ENCODE measurements at regions not wholly inside any gene's neighbourhood (a gene's known extent, or its start where the extent isn't known, plus 50 kb on each side); places are given as distances from the start of the nearest gene placed in this dataset.
"Not testable (repeated sequence)": the region's sequence is repeated elsewhere in the genome, so short reads cannot be mapped to it uniquely, and the experiment has no call there.

DNA sequence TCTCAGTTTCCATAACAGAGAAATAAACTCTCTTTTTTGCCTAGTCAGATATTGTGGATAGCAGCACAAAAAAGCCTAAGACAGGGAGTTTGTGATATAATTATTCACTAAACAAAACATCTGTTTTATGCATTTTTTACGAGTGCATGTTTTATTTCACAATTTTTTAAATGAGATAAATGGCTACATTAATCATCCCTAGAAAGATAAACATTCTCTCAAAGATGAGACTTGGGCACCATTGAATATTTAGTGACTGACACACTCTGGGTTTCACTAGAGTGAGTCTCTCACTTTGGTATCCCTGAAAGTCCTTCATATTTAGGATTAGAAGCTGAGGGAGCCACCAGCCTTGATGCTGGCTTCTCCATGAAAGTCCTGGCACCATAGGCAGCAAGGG, 74.3 kb upstream of the LRCH1 start:
- intact Hi-C loops (cut with DNase I; ENCODE audit: low total_unique reads), result no loop called here
- H3K9me3 ChIP-seq, result peaks cover 0 to 7% of the 10 kb centered on the region in 2 donors
- H3K27ac ChIP-seq, result peak overlapping the region in 1 of 2 donors; percentile 22
- H3K36me3 ChIP-seq, result no peaks in the 10 kb centered on the region
- no peak for DNase-seq
- H3K27me3 ChIP-seq, result no peaks in the 10 kb centered on the region
- no peak for TF ChIP-seq POLR2A (IDR thresholded peaks at IDR 0.05)
- TF ChIP-seq, protein P1, sequence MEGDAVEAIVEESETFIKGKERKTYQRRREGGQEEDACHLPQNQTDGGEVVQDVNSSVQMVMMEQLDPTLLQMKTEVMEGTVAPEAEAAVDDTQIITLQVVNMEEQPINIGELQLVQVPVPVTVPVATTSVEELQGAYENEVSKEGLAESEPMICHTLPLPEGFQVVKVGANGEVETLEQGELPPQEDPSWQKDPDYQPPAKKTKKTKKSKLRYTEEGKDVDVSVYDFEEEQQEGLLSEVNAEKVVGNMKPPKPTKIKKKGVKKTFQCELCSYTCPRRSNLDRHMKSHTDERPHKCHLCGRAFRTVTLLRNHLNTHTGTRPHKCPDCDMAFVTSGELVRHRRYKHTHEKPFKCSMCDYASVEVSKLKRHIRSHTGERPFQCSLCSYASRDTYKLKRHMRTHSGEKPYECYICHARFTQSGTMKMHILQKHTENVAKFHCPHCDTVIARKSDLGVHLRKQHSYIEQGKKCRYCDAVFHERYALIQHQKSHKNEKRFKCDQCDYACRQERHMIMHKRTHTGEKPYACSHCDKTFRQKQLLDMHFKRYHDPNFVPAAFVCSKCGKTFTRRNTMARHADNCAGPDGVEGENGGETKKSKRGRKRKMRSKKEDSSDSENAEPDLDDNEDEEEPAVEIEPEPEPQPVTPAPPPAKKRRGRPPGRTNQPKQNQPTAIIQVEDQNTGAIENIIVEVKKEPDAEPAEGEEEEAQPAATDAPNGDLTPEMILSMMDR (IDR thresholded peaks at IDR 0.05), result no peak
- no peaks in the 10 kb centered on the region for H3K4me1 ChIP-seq
- no peak overlapping the region for H3K4me3 ChIP-seq

DNA sequence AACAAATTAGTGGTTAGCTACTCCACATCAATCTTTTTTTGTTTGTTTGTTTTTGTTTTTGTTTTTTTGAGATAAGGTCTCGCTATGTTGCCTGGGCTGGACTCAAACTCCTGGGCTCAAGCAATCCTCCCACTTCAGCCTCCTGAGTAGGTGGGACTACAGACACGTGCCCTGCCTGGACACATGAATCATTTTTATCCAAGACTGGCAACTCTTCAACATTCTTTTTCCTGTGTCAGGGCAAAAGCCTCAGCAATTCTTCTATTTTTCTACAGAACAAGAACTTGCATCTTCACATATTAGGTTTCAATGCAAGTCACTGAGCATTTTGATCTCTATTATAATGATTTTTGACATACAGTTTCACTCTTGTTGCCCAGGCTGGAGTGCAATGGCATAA, 76.8 kb upstream of the LRCH1 start:
- DNase-seq, result no peak
- intact Hi-C loops (cut with DNase I; ENCODE audit: low total_unique reads), result no loop called here
- H3K27ac ChIP-seq, result peak overlapping the region in 1 of 2 donors; percentile 42
- no peak overlapping the region for H3K4me3 ChIP-seq
- no peaks in the 10 kb centered on the region for H3K9me3 ChIP-seq
- no peaks in the 10 kb centered on the region for H3K4me1 ChIP-seq
- no peaks in the 10 kb centered on the region for H3K36me3 ChIP-seq
- no peaks in the 10 kb centered on the region for H3K27me3 ChIP-seq
- TF ChIP-seq POLR2A (IDR thresholded peaks at IDR 0.05), result no peak
- TF ChIP-seq, protein P1 (IDR thresholded peaks at IDR 0.05), result no peak

DNA sequence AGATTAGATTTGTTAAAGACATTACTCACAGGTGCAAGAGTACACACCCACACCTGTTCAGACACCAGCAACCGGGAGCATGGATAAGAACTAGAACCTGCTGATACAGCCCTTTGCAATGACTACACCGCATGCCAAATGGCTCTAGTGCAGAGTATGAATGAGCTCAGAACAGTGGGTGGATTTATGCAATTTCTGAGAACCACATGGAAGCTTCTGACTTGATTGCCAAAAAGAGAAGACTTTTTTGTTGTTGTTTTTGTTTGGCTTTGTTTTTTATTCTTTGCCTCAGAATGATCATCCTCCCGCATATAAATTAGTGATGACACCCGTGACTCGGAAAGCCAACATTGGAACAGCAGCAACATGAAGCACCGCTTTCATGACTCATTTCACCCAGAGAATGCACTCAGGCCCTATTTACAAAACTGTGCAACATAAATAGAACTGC, 77.4 kb upstream of the LRCH1 start:
- Histone ChIP-seq H3K9me3 (no peaks in the 10 kb centered on the region), H3K27ac (peak overlapping the region in 1 of 2 donors; percentile 42), H3K36me3 (no peaks in the 10 kb centered on the region), H3K27me3 (no peaks in the 10 kb centered on the region), H3K4me1 (no peaks in the 10 kb centered on the region), H3K4me3 (no peak overlapping the region)
- intact Hi-C loops (cut with DNase I; ENCODE audit: low total_unique reads), result no loop called here
- no peak for DNase-seq
- TF ChIP-seq, protein P1 (IDR thresholded peaks at IDR 0.05), result no peak
- no peak for TF ChIP-seq POLR2A (IDR thresholded peaks at IDR 0.05)

GRCh38 chr13:46473806-46474205, 79.2 kb upstream of the LRCH1 start:
- H3K9me3 ChIP-seq, result no peaks in the 10 kb centered on the region
- TF ChIP-seq POLR2A (IDR thresholded peaks at IDR 0.05), result no peak
- TF ChIP-seq, protein P1 (IDR thresholded peaks at IDR 0.05), result no peak
- H3K4me3 ChIP-seq, result no peak overlapping the region
- intact Hi-C loops (cut with DNase I; ENCODE audit: low total_unique reads), result no loop called here
- no peaks in the 10 kb centered on the region for H3K4me1 ChIP-seq
- DNase-seq, result no peak
- no peaks in the 10 kb centered on the region for H3K27me3 ChIP-seq
- no peak overlapping the region for H3K27ac ChIP-seq
- H3K36me3 ChIP-seq, result no peaks in the 10 kb centered on the region

DNA sequence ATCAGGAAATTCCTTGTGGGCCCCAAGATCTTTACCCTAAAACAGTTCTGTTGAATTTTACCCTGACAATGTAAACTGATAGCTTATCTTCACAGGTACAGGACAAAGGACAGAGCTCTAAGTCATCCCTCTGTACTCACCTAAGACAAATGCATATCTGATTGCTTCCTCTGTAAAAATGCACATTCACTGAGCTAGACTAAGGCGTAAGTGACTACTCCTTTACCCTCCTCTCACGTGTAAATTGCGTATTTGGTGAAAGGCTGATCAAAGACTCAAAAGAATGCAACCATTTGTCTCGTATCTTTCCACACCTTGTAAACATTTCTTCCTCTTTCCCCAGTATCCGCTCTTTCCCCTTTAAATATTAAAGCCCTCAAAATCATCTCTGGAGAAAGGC, 80.6 kb upstream of the LRCH1 start:
- TF ChIP-seq, protein P1 (IDR thresholded peaks at IDR 0.05), result no peak
- no peak for TF ChIP-seq POLR2A (IDR thresholded peaks at IDR 0.05)
- Histone ChIP-seq H3K9me3 (no peaks in the 10 kb centered on the region), H3K36me3 (no peaks in the 10 kb centered on the region), H3K27ac (no peak overlapping the region), H3K27me3 (no peaks in the 10 kb centered on the region), H3K4me3 (no peak overlapping the region), H3K4me1 (no peaks in the 10 kb centered on the region)
- intact Hi-C loops (cut with DNase I; ENCODE audit: low total_unique reads), result no loop called here
- no peak for DNase-seq

- H3K4me1 ChIP-seq; H3K36me3 ChIP-seq; H3K4me3 ChIP-seq; H3K9me3 ChIP-seq; H3K27ac ChIP-seq; DNase-seq; intact Hi-C loops (cut with DNase I; ENCODE audit: low total_unique reads); H3K27me3 ChIP-seq: not testable (repeated sequence)
Measured at GRCh38 chr13:46469699-46470098, 82.6 kb upstream of the RUBCNL start.
